GM21576 (cell line): ENCODE measurements at regions not wholly inside any gene's neighbourhood (a gene's known extent, or its start where the extent isn't known, plus 50 kb on each side); places are given as distances from the start of the nearest gene placed in this dataset.

Source experiments
- ATAC-seq: cut with Tn5 transposase; IDR thresholded peaks from one replicate; pipeline ENCODE4 v1.9.1; 2021; ENCODE audit warnings: mild to moderate bottlenecking, moderate library complexity; ENCODE audit not compliant: unreplicated experiment

- ATAC-seq: no peak
These were observed 837.7 kb downstream of the GALR1 start for GRCh38 chr18:78087338-78087737.

- no peak for ATAC-seq
These were observed 840.9 kb downstream of the GALR1 start for GRCh38 chr18:78090584-78090983.

- no peak for ATAC-seq
These were observed 843.3 kb downstream of the GALR1 start for GRCh38 chr18:78092901-78093300.

GRCh38 chr18:78099979-78100588, 850.4 kb downstream of the GALR1 start:
- no peak for ATAC-seq

- no peak for ATAC-seq
These were observed 851.4 kb downstream of the GALR1 start for GRCh38 chr18:78101091-78101490.

- no peak for ATAC-seq
These were observed 852.5 kb downstream of the GALR1 start for GRCh38 chr18:78102135-78102534.

GRCh38 chr18:78105611-78106010, 856.0 kb downstream of the GALR1 start:
- no peak for ATAC-seq

- ATAC-seq: no peak
These were observed 857.3 kb downstream of the GALR1 start for GRCh38 chr18:78106946-78107345.

- no peak for ATAC-seq
These were observed 857.7 kb downstream of the GALR1 start for GRCh38 chr18:78107363-78107762.

- no peak for ATAC-seq
These were observed 858.9 kb downstream of the GALR1 start for GRCh38 chr18:78108554-78108953.

- ATAC-seq: no peak
These were observed 863.7 kb downstream of the GALR1 start for GRCh38 chr18:78113136-78113939.

GRCh38 chr18:78113940-78114251, 864.2 kb downstream of the GALR1 start:
- no peak for ATAC-seq

GRCh38 chr18:78115896-78116561, 863.6 kb upstream of the SALL3 start:
- ATAC-seq: no peak

- no peak for ATAC-seq
These were observed 856.3 kb upstream of the SALL3 start for GRCh38 chr18:78123144-78123909.

- no peak for ATAC-seq
These were observed 855.5 kb upstream of the SALL3 start for GRCh38 chr18:78123926-78124797.

- no peak for ATAC-seq
These were observed 854.3 kb upstream of the SALL3 start for GRCh38 chr18:78125206-78125896.

- no peak for ATAC-seq
These were observed 853.5 kb upstream of the SALL3 start for GRCh38 chr18:78126106-78126505.

GRCh38 chr18:78126536-78126935, 853.1 kb upstream of the SALL3 start:
- ATAC-seq: no peak

- ATAC-seq: no peak
These were observed 852.6 kb upstream of the SALL3 start for GRCh38 chr18:78127041-78127440.

GRCh38 chr18:78128004-78128403, 851.6 kb upstream of the SALL3 start:
- no peak for ATAC-seq
